NCI-H2196 (cell line): ENCODE measurements at regions not wholly inside any gene's neighbourhood (a gene's known extent, or its start where the extent isn't known, plus 50 kb on each side); places are given as distances from the start of the nearest gene placed in this dataset.

Experiments used
- DNase-seq: peaks from one replicate; lab custom pipeline; 2025; ENCODE audit not compliant: unreplicated experiment; lab: John Stamatoyannopoulos, UW

- no peak for DNase-seq
Measured at GRCh38 chr9:99326917-99327189, 104.8 kb downstream of the SEC61B start.

- DNase-seq = no peak
Measured at GRCh38 chr9:99327667-99328066, 105.6 kb downstream of the SEC61B start.

DNA sequence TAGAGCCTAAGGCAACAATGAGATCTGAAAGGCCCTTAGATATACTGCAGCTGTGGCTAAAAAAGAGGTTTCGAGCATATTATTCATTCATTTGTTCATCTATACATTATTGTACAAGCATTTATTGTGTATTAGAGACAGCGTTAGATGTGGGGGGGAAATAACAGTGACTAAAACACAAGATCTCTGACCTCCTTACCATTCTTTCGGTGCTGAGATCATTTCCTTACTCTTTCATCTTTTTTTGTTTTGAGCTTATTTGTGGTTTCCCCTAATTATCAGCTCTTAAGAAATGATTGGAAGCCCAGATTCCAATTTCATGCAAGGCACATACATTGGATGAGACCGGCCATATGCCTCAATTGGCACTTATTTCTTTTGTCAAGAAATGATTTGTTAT, 113.2 kb downstream of the SEC61B start:
- DNase-seq = no peak

DNA sequence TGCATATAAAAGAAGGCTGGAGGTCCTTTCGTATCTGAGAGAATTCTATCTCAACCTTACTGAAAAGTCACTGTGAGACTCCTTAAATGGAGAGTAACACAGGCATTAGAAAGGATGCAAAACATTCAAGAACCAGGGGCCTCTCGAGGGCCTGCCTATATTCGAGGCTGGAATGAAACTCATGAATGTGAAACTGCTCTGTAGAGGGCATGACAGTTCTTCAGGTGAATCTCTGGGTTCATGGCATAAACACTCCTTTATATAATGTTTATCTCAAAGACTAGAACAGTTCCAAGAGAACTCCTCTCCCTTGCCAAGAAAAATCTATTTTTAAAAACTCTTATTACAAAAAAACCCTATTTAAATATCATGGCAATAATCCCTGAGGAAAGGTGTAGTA, 113.9 kb downstream of the SEC61B start:
- no peak for DNase-seq

- no peak for DNase-seq
Measured at GRCh38 chr9:99336531-99336930, 114.4 kb downstream of the SEC61B start.

DNA sequence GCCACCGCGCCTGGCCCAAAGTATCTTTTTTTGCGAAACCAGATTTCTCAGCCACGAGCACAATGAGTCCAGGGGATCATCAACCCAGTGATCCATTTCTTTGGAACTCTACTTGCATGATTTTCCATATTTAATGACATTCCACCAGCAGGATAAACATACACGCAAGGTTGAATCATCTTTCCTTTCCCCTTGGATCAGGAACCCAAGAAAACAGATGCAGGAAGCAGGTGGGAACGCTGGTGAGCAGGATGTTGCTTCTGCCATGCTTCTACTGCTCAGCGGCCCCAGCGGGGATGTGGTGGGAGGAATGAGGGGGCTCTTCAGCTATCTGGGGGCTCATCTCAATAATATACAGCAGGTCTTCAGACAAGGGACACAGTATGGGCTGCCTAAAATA, 118.2 kb downstream of the SEC61B start:
- DNase-seq = no peak

DNA sequence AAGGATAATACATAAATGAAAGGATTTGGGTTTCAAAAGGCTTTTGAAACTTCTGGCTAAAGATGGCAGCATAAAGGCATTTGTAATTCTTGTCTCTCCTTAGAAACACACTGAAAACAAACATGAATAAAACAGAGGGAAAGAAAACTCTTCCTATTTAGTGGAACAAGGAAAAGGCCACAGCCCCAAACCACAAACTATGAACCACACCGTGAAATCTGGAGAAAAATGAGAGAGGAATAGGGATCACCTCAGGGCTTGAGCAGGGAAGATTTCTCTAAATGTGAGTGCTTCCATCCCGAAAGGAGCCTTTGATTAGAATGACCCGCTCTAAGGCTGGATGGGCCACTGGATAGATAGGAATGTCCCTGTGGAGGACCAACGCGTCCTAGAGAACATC, 119.6 kb downstream of the SEC61B start:
- DNase-seq = no peak

DNA sequence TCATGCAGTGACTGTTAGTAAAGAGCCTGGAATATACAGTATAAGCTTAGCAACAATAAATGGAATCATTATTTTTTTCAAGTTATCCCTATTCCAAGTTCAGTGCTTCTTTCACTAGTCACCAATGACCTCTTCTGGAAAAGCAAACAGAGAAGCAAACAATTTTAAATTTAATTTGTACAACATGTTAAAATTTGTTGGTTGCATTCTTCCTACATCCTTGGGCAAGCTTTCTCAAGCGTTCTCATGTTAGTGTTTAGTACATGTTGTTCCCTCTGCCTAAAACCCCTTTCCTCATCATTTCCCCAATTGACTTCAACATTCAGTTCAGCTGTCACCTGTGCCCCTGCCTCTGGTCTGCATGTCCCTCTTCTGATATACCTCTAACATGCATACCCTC, 123.4 kb downstream of the SEC61B start:
- no peak for DNase-seq

- no peak for DNase-seq
Measured at GRCh38 chr9:99345942-99346341, 123.9 kb downstream of the SEC61B start.

DNA sequence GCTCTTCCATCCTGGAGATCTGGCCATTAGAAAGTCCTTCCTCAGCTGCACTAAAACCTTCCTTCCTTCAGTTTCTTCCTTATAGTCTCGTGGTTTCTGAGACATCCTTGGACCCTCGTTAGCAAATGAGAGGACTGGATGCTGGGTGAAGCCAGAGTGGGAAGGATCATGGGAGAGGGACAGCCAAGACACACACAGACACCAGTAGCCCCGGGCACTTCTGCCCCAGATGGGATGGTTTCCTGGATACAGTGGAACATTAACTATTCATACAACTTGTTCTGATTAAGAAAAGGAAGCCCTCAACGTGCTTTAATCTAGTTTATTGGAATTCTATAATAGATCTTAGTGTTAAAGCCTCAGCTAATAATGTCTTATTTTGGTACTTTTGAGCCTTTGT, 125.5 kb downstream of the SEC61B start:
- DNase-seq = no peak

DNA sequence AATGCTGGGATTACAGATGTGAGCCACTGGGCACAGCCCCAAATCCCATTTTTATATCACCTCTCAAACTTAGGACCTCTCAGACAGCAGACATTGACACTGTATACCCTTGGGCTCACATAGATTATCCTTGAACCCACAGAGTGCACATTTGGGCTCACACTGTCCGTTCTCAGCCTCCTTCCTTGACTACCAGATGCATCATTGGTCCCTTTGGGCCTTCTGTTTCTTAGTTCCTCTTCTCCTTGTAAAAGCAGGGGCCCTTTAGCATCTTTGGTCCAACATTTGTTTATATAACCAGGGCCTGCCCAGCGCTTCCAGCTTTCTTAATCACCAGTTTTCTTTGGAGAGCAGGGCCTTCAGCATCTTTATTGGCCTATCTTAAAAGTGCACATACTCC, 126.2 kb downstream of the SEC61B start:
- no peak for DNase-seq

DNA sequence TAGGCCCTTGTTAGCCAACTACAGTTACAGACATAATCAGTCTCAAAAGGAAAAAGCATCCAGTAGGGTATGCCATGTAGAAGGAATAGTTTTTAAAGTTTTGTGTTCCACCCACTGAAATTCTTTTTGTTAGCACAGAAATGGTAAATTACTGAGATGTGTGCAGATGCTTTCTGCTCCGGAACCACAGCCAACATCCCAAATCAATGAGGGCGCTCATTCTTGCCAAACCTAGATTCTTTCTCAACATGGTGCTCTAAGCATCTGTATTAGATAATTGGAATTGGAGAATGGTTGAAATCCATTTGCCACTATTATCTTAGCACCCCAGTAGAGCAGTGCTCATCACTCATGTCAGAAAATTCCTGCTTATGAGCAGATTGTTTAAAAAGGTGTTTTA, 127.8 kb downstream of the SEC61B start:
- DNase-seq = no peak

DNA sequence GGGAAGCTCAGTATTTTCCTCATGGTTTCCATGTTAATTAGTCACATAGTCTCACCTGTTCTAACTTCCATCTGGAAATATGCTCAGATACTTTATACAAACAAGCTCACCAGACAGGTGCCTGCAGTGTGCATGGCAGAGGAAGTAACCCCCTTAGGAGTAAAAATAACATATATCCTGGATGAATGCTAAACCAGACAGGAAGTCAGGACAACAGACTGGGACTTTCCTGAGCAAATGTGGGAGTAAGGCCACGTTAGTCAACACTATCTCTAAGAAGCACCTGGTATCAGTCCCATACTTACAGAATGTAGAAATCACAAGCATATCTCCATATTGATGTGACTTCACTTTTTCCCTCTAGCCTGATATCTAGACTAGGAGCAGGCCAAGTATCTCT, 128.4 kb downstream of the SEC61B start:
- no peak for DNase-seq

DNA sequence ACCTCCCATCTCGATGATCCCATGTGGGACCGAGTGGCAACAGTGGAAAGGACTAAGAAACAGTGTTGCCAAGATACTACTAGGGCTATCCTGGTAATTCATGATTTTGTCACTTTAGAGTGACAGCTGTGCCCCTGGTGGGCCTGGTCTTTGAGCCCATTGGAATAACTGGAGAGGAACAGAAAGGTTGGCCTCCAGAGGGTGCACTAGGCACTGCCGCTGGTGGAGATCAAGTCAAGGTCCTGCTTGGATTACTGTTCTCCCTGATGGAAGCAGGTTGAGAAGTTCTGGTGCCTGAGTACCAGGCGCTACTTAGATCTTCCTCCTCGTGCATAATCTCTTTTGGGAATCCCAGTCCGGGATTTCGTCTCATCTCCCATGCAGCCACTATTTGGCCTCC, 129.6 kb downstream of the SEC61B start:
- DNase-seq = no peak

DNA sequence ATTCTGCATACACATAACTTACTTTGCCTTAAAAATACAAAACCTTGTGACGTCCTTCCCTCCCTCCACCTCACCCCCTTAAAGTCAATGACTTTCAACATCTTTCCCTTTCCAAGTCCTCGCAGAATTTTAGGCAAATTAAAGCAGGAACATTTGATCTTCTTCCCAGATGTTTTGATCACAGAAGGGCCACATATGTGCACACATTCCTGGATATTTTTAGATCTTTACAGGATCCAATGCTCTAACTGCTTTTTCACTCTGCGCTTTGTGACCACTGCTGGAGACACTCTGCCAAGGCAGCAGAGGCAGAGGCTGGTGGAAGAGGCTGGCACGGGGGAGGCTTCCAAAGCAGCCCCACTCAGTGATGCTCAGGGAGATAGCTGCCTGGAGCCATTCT, 130.7 kb downstream of the SEC61B start:
- no peak for DNase-seq

- no peak for DNase-seq
Measured at GRCh38 chr9:99353408-99353807, 131.3 kb downstream of the SEC61B start.

DNA sequence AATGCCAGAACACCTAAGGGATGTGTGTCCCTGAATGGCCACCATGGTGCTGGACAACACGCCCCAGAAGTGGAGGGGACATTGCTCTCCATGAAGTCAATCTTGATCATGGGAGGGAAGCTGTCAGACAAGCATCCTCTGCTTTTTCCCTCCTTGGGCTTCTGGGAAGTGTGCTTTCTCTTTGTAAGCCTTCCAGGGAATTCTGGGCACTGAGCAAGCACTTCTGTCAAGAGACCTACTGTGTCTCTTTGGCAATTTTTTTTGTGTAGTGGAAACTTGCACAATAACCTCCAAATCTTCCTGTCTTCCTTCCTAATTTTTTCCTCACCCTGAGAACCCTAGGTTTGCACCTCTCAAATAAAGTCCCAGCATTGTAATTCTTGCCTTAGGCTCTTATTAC, 132.0 kb downstream of the SEC61B start:
- DNase-seq = no peak

DNA sequence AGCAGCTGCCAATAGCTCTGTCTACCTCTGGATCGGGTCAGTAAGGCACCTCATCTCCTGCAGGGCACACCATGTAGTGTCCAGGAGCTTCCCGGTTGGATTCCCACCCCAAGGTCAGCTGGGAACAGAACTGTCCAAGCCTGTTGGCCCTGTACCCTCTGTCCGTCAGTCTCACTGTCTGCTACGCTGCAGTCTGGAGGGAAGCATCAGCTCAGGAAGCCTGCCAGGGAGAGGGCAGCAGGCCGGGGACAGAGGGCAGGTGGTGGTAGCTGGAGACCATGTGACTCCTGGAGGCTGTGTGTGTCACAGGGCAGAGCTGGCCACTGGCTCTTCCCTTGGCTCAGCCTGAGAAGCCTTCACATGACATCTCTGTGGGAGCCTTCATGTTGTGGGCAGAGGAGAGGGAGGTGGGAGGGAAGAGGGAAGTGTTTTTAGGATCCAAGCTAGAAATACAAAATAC, 134.5 kb downstream of the SEC61B start:
- DNase-seq = no peak

GRCh38 chr9:99357575-99357974, 135.5 kb downstream of the SEC61B start:
- DNase-seq = no peak

- DNase-seq = no peak
Measured at GRCh38 chr9:99358668-99359067, 136.6 kb downstream of the SEC61B start.

DNA sequence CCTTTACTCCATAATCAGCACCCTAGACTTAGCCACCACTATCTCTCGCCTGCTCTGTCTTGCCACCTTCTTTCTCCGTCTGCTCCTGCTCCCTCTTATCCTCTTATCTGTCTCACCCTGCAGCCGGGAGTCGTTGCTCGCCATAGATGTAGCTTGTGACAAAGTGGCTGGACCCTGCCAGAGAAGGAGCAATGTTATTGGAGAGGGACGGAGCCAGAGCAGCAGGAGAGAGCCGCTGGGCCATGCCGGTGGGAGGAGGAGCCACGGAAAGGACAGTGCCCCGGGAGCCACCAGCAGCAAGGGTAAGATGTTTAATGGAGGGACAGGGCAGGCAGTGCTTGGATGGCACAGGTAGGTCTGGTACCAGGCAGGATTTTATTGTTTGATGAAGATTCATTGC, 137.3 kb downstream of the SEC61B start:
- DNase-seq = no peak

DNA sequence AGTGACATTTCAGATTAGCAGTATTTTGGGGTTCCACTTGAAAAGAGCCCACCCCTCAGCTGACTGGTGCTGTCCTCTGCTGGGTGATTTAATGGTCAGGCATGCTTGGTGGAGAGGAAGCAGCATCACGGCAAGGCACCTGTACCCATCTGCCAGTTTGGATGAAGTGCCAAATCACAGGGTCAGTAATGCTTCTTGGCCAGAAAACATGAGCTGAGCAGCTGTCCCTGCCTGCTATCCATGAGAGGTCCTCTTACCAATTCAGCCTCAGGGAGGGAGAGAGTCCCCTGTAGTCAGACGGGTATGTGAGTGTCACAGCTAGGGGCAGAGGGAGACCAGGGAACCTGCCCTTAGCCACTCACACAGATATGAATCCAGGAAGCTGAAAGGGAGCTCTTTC, 137.9 kb downstream of the SEC61B start:
- DNase-seq = no peak

DNA sequence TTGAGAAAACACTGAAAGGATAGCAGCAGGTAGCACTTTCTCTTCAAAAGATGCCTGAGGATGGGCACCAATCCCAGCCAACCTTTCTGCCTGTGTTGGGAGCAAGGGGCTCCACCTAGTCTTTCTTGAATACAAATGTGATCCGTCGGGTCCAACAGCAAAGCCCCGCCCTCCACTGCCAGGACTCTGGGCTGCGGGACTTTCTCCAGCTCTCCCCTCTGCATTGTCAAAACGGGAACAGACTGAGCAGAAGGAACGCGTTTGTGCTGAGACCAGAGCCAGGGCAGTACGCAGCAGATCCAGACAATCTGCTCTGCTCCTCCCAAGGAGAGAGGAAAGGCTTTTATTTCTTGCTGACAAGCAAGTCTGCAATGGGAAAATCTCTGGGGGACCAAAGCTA, 139.7 kb downstream of the SEC61B start:
- DNase-seq = no peak

DNA sequence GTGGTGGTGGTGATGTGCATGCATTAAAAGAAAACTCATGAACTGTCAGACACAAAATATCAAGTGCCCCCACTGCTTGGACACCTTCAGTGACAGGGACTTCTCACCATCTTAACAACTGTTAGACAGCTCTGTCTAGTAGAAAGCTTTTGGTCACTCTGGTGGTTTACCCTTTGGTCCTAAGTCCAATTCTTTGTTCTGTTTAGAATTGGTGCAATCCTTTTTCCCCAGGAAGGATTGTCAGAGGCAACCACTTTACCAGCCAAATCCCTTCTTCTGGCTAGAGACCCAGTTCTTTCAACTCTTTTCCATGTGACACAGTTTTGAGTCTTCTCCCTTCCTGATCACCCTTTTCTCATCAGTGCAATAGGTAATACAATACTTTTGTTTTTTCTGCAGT, 140.2 kb downstream of the SEC61B start:
- no peak for DNase-seq
